HG03520 (cell line): ENCODE measurements at regions not wholly inside any gene's neighbourhood (a gene's known extent, or its start where the extent isn't known, plus 50 kb on each side); places are given as distances from the start of the nearest gene placed in this dataset.
"Not testable (repeated sequence)": the region's sequence is repeated elsewhere in the genome, so short reads cannot be mapped to it uniquely, and the experiment has no call there.

Source experiments
- ATAC-seq: cut with Tn5 transposase; IDR thresholded peaks from one replicate; pipeline ENCODE4 v1.9.1; 2021; ENCODE audit warnings: mild to moderate bottlenecking, moderate library complexity; ENCODE audit not compliant: unreplicated experiment

DNA sequence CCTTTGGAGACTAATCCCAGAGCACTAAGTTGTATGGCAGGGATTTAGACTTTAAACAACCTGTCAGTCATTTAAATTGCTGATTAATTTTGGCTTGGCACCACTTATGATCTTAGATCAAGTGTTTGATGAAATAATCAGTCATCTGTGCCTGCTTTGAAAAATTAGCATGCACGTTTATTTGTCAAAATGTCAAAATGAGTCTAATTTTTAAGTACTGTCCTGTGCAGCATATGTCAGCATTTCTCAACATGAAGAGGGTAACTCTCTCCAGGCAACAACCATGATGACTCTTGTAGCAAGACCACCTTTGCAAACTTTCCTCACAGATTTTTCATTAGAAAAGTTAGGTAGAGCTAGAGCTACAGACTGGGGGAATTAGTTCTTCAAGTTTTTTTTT, 155.7 kb upstream of the GJE1 start:
- ATAC-seq: no peak

DNA sequence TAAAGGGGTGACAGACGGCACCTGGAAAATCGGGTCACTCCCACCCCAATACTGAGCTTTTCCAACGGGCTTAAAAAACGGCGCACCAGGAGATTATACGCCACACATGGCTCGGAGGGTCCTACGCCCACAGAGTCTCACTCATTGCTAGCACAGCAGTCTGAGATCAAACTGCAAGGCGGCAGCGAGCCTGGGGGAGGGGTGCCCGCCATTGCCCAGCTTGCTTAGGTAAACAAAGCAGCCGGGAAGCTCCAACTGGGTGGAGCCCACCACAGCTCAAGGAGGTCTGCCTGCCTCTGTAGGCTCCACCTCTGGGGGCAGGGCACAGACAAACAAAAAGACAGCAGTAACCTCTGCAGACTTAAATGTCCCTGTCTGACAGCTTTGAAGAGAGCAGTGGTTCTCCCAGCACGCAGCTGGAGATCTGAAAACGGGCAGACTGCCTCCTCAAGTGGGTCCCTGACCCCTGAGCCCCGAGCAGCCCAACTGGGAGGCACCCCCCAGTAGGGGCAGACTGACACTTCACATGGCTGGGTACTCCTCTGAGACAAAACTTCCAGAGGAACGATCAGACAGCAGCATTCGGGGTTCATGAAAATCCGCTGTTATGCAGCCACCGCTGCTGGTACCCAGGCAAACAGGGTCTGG, 162.8 kb upstream of the GJE1 start:
- ATAC-seq: not testable (repeated sequence)

- no peak for ATAC-seq
These were observed 163.5 kb upstream of the GJE1 start for GRCh38 chr6:141969201-141969600.

- ATAC-seq: no peak
These were observed 164.1 kb upstream of the GJE1 start for GRCh38 chr6:141968632-141969031.

DNA sequence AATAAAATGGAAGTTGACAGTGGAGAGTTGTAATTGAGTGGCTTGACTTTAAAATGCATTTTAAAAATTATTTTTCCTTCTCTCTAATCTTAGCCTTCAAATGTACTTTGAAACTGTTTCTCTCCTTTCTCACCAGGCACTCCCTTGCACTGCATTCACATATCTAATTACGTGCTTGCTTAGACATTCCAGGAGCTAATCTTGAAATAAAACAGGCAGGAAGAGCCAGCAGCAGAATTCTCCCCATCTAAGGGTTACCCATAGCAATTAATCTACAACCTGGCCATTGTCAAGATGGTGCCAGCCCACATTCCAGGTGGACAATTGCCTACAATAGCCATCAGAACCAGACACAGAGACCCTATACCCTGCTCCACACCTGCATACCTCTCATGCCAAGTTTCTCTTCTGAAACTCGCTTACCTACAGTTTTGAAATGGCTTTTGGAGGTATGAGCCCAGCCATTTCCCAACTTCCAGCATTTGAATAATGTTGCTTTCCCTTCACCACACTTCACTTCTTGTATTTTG, 167.6 kb upstream of the GJE1 start:
- ATAC-seq: no peak

DNA sequence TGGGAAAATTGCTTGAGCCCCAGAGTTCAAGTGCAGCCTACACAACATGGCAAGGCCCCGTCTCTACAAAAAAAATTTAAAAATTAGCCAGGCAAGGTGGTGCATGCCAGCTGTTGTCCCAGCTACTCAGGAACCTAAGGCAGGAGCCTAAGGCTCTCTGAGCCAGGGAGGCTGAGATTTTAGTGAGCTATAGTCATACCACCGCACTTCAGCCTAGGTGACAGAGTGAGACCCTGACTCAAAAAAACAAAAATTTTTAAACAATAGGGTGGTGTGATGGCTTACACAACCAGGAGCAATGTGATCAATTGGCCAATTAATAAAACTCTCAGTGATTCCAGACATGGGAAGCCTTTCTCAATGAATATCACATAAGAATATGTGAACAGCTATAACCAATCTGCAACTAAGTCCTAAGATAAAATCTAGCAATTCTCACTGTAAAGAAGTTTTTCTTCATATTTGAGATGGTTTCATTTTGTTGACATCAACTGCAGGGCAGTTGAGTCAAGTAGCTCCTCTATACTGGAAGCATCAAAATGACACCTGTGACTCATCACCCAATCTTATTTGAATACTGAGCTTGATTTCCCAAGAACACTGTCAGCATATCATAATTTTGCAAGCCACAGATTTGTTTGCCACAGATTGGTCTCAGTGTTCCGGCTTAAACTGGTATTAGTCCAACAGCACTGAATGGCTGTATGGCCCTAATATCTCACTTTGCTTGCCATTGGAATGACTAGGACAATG, 169.0 kb upstream of the GJE1 start:
- no peak for ATAC-seq

DNA sequence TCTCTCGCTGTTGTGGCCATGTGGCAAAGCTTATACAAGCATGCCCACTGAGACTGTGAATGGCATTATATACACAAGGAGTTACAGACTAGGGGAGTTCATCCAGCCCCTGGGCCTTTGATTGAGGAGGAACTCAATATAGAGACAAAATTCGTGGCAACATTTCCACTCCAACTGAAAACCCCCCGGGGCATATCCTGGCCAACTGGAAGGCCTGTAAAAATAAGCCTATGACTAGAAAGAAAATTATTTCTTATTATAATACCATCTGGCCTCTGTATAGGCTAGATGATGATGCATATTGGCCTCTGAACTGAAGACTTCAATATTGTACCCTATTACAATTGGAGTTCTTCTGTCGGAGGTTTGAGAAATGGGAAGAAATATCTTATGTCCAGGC, 175.5 kb upstream of the GJE1 start:
- ATAC-seq: no peak

- ATAC-seq: no peak
These were observed 175.9 kb upstream of the GJE1 start for GRCh38 chr6:141956868-141957267.

- no peak for ATAC-seq
These were observed 176.5 kb upstream of the GJE1 start for GRCh38 chr6:141956046-141956761.

GRCh38 chr6:141953072-141953471, 179.7 kb upstream of the GJE1 start:
- ATAC-seq: no peak

- no peak for ATAC-seq
These were observed 186.2 kb upstream of the GJE1 start for GRCh38 chr6:141946502-141946901.

- ATAC-seq: no peak
These were observed 194.1 kb upstream of the GJE1 start for GRCh38 chr6:141938664-141939063.

- no peak for ATAC-seq
These were observed 200.0 kb upstream of the GJE1 start for GRCh38 chr6:141932685-141933084.

DNA sequence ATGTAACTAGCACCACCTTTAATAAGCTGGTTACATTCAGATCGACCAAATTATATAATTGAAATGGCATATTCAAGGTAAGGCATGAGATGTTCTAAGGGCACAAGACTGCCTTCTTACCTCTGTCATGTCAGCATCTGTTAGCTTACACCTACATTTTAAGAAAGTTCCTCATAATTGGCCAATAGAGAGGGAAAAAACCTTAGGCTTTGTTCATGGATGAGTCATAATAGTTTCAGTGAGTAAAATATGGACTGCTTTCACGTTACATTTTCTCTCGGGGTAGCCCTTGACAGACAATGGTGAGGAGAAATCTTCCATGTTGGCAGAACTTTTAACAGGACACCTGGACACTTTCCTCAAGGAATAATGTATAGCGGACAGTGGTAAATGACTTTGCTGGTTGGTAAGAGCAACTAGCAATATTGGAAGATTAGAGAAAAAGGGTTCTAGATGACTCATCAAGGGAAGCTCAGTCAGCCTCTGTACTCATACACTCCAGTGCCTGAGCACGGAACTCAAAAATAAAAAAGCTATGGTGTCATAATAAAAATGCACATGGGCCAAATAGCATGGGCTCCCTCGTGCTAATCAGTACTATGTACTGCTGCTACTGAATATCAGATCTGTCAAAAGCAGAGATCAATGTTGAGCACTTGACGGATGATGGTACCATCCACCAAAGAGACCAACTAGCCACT, 206.4 kb upstream of the GJE1 start:
- peak; percentile 71 for ATAC-seq

DNA sequence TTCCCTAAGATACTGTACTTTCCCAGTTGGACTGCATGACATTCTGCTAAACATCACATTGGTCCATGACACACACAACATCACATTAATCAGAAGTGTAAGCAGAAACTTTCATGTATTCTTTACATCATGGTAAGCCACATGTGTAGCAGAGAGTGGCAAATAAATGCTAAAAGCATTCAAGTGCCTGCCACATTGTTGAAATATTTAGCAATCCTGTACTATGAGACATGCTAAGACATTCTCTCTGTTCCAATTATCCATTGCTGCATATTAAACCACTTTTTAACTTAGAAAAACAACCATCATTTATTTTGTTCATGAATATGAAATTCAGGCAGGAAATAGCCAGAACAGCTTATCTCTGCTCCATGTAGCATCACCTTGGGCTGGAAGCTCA, 207.7 kb upstream of the GJE1 start:
- ATAC-seq: no peak

DNA sequence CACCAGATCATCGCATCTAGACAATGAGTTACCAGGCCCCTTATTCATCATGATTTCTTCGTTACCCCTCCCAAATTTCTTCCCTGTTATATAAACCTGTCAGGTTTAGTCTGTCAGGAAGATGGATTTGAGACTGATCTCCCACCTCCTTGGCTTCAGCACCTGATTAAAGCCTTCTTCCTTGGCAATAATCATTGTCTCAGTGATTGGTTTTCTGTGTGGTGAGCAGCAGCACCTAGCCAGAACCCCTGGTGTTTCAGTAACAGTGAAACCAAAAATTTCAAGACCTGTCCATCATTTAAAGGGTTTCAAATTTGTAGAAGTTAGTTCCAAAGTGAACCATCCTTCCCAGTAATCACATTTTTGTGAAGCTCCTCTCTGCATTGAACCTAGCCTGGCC, 209.8 kb upstream of the GJE1 start:
- ATAC-seq: no peak

- ATAC-seq: not testable (repeated sequence)
These were observed 215.8 kb upstream of the GJE1 start for GRCh38 chr6:141916682-141917505.

- no peak for ATAC-seq
These were observed 218.1 kb upstream of the GJE1 start for GRCh38 chr6:141914646-141915045.

DNA sequence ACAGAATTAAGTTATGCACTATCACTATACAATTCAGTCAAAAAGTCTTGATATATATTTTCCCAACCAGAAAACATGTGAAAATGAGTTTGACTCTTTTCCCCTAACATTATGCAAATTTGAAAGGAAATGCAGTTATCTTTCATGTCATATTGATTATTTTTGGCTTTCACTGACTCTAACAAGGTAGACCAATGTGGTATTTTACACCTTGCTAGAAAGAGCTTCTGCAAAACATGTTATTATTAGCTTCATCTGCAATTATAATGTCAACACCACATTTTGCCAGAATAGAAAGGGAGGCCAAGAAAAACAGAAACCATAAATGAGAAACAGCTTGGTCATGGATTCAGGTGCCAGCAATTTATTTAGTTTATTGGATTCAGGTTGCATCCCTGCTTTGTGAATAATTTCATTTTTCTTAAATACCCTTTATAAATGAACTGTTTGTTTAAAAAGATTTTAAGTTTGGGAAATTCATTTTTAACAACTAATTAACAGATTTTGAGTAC, 226.1 kb upstream of the GJE1 start:
- no peak for ATAC-seq

DNA sequence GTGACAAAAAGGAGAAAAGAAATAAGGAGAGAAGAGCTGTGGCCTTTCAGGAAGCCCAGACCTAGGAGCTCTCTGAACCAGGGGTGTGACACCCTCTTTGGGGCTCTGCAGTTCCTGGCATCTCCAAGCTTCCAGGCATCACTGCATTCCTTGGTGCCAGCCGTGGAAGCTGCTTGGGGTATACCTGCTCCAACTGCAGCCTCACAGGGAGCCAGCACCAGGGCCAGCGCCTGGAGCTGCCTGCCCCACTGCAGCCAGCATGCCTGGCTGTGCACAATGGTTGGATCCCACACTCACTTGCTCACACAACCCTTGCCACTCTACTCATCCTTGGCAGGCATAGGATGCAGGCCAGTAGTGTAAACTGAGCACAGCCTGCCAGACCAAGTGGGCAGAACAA, 242.1 kb upstream of the GJE1 start:
- no peak for ATAC-seq
